Left renal cortex interstitium (tissue), 4 donors: ENCODE measurements at regions not wholly inside any gene's neighbourhood (a gene's known extent, or its start where the extent isn't known, plus 50 kb on each side); places are given as distances from the start of the nearest gene placed in this dataset.
"Not testable (repeated sequence)": the region's sequence is repeated elsewhere in the genome, so short reads cannot be mapped to it uniquely, and the experiment has no call there.

Source experiments
- DNase-seq, 4 donors: peaks; one replicate each; pipeline ENCODE4 v3.0.0-alpha.2; 2013; ENCODE audit warnings: low read depth in 4 of 4, low spot score in 2 of 4, missing footprints in 1 of 4

GRCh38 chr13:65456150-65456912 is 1773.8 kb downstream of the PCDH9 start:
- no peak for DNase-seq

GRCh38 chr13:65454403-65454802 is 1775.7 kb downstream of the PCDH9 start:
- DNase-seq: no peak

GRCh38 chr13:65453982-65454381 is 1776.2 kb downstream of the PCDH9 start:
- no peak for DNase-seq

GRCh38 chr13:65445340-65445739 is 1784.8 kb downstream of the PCDH9 start:
- DNase-seq: no peak

DNA sequence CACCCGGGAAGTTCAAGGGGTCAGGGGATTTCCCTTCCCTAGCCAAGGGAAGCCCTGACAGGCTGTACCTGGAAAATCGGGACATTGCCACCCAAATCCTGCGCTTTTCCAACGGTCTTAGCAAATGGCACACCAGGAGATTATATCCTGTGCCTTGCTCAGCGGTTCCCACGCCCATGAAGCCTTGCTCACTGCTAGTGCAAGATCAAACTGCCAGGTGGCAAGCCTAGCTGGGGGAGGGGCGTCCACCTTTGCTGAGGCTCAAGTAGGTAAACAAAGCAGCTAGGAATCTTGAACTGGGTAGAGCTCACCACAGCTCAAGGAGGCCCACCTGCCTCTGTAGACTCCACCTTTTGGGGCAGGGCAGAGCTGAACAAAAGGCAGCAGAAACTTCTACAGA is 1794.5 kb downstream of the PCDH9 start:
- DNase-seq: no peak

GRCh38 chr13:65417953-65418352 is 1812.2 kb downstream of the PCDH9 start:
- no peak for DNase-seq

- no peak for DNase-seq
Measured at GRCh38 chr13:65416784-65417183, 1813.4 kb downstream of the PCDH9 start.

GRCh38 chr13:65414187-65414586 is 1815.9 kb downstream of the PCDH9 start:
- no peak for DNase-seq

DNA sequence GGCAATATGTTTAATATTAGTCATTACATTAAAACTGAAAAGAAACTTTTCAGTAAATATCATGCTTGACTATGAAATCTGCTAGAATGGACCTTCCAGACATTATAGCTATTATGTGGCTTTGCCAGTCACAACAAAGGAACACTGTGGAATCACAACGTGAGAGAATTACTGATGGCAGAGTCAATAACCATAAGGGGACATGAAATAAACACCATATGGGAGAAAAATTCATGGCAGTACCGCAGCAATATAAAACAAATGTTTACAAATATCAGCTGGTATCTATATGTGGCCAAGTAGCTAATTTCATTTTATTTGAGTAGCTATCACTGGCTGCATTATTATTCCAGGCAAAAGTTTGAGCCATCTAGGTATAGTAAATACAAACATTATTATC is 1818.6 kb downstream of the PCDH9 start:
- DNase-seq: no peak

DNA sequence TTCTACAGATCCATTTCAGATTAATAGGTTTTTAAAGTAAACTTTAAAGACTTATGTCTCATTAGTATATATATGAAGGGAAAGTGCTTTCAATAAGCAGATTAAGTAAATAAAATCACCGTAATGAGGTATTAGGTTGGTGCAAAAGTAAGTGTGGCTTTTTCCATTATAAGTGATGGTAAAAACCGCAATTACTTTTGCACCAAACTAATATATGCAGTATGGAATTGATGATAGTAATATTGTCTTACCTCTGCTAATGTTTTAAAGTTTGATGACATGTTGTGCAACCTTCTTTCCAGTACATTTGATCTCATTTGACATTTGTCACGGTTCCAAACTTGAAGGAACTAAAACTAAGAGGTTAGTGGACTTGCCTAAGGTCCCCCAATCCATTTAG is 1819.3 kb downstream of the PCDH9 start:
- no peak for DNase-seq

DNA sequence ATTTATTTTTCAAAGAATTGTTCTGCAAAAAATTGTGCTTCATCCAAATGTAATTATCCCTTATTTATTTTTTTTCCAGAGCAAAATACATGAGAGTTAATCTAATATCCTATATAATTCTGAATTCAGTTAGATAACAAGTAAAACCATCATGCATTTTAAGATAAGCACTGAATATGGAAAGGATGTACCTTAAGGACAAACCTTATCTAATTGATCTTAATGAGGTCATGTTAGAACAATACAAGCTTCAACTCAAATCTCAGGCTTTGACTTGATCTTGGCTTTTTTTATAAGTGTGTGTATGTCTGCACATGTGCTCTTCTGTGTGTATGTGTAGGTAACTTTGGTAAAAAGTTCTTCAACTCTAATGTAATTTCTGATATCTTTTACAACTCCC is 1828.8 kb downstream of the PCDH9 start:
- DNase-seq: no peak

DNA sequence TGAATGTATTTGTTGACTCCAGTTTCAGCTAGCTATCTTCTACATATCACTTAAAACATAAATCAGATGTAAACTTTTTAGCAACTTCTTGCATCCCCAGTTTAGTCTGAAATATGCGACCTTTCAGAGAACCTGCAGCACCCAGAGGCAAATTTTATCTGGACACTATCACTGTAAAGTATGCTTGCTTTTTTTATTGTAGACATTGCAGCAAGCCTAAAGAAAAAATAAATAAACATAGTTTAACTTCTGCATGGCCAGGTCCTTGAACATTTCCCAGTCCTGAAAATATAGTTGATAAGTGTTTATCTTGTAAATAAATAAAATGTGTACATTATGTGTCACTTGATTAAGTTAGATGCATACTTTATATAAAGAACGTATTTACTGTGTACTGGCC is 1829.4 kb downstream of the PCDH9 start:
- no peak for DNase-seq

- no peak for DNase-seq
Measured at GRCh38 chr13:65387743-65388347, 1842.3 kb downstream of the PCDH9 start.

GRCh38 chr13:65378943-65379519 is 1851.1 kb downstream of the PCDH9 start:
- DNase-seq: no peak

GRCh38 chr13:65378484-65378883 is 1851.7 kb downstream of the PCDH9 start:
- DNase-seq: no peak

- DNase-seq: no peak
Measured at GRCh38 chr13:65368832-65369231, 1861.3 kb downstream of the PCDH9 start.

GRCh38 chr13:65353951-65354350 is 1876.2 kb downstream of the PCDH9 start:
- DNase-seq: no peak

- not testable (repeated sequence) for DNase-seq
Measured at GRCh38 chr13:65353150-65353549, 1877.0 kb downstream of the PCDH9 start.

DNA sequence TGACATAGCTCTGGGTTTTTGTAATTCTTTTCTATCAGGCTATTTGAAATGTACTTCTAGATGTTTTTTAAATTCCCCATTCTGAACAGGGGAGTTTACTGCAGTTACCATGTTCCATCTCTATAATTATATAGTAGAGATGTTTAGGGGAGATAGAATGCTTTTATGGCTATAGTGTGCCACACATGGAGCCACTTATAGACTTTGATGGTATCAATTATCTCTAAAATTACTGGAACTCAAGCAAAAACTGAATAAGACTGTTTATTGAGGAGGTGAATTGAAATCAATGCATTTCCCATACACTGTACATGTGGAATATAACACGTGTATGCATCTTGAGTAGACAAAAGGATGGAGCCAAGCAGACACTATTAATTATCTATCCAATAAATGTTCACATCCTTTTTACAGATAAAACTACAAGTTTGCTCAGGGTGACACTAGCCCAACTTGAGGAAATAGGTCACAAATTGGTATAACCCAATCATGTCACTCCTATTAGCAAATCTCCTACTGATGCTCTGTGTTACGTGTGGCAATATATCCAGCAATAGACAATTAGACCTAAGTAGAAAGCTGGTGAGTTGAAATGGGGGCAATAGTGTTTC is 1882.6 kb downstream of the PCDH9 start:
- no peak for DNase-seq

DNA sequence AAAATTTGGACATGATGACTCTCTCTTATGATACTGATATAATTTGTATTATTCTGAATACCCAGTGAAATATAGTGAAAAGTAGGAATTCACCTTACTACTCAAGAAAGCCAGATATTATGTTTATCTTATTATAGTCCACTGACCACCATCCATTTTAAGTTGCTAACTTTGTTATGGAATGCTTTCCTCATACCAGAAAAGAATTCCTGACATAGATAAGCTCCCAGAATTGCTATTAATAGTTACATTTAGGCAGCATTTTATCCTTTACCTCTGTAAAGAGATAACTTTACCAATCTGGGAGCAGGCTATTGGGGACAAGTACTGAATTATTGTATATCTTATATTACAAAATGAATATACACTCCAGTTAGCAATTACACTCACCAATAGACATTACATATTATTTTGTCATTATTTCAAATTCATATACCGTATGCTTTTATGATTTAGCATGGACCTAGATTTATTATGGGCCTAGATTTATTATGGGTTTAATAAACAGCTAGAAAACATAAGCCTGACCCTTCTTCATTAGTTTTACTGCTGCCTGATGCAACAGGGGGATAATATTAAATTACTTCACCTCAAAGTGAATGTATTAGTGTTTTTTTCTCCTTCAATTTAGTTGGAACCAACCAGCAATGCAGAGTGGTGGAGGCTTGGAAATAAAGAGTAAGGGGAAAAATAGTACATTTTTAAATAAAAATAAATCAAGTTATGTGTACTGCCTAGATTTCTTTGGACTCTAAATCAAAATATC is 1886.1 kb downstream of the PCDH9 start:
- DNase-seq: no peak
